Ishikawa (cell line): ENCODE measurements at regions not wholly inside any gene's neighbourhood (a gene's known extent, or its start where the extent isn't known, plus 50 kb on each side); places are given as distances from the start of the nearest gene placed in this dataset.

ENCODE experiments used
- CEBPB ChIP-seq: IDR thresholded peaks from 2 replicates; pipeline ENCODE4 v1.6.1; 2012
- CREB1 ChIP-seq: IDR thresholded peaks from 2 replicates; pipeline ENCODE4 v1.6.1; 2012; ENCODE audit warnings: low read depth
- EGR1 ChIP-seq: IDR thresholded peaks from 2 replicates; pipeline ENCODE4 v1.6.1; 2012
- EP300 ChIP-seq: IDR thresholded peaks from 2 replicates; pipeline ENCODE4 v1.6.1; 2012; ENCODE audit warnings: borderline replicate concordance
- FOXM1 ChIP-seq: IDR thresholded peaks from 2 replicates; pipeline ENCODE4 v1.6.1; 2012; ENCODE audit warnings: low read depth, borderline replicate concordance
- NFIC ChIP-seq: IDR thresholded peaks from 2 replicates; pipeline ENCODE4 v1.6.1; 2012
- RAD21 ChIP-seq: IDR thresholded peaks from 2 replicates; pipeline ENCODE4 v1.6.1; 2012; ENCODE audit warnings: low read depth
- TAF1 ChIP-seq: IDR thresholded peaks from 2 replicates; pipeline ENCODE4 v1.6.1; 2012; ENCODE audit warnings: low read depth, mild to moderate bottlenecking
- TCF12 ChIP-seq: IDR thresholded peaks from 2 replicates; pipeline ENCODE4 v1.6.1; 2012; ENCODE audit warnings: low read depth
- TEAD4 ChIP-seq: IDR thresholded peaks from 2 replicates; pipeline ENCODE4 v1.6.1; 2012
- YY1 ChIP-seq: IDR thresholded peaks from 2 replicates; pipeline ENCODE4 v1.6.1; 2012; ENCODE audit warnings: low read depth
- ZBTB7A ChIP-seq: IDR thresholded peaks from 2 replicates; pipeline ENCODE4 v1.6.1; 2012; ENCODE audit warnings: low read depth
- TF ChIP-seq, protein P1 (sequence below): IDR thresholded peaks from 2 replicates; pipeline ENCODE4 v1.6.1; 2012
- TF ChIP-seq, protein P2 (sequence below): IDR thresholded peaks from 2 replicates; pipeline ENCODE4 v1.6.1; 2012; ENCODE audit warnings: low read depth, mild to moderate bottlenecking
- TF ChIP-seq, protein P3 (sequence below): IDR thresholded peaks from 2 replicates; pipeline ENCODE4 v1.6.1; 2012

DNA sequence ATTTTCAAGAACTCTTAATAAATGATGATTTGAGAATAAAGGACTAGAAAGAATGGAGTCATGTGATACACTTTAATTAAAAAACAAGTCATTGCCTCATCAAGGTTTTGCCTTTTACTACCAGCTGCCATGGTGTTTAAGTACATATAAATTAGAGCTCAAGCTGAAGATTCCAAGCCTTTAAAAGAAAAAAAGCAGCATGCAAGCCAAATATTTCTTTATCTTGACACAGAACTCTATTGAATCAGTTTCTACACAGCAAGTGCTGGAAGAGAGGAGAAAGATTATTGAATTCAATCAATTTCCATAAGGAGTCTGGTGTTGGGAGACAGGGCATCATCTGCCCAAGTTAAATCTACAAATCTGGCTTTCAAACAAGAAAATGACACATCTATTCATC is 347.9 kb downstream of the WDR11 start:
- no peak for TF ChIP-seq ZBTB7A
- no peak for TF ChIP-seq TCF12
- no peak for TF ChIP-seq TEAD4
- TF ChIP-seq, protein P1, sequence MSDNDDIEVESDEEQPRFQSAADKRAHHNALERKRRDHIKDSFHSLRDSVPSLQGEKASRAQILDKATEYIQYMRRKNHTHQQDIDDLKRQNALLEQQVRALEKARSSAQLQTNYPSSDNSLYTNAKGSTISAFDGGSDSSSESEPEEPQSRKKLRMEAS, result no peak
- TF ChIP-seq, protein P2, sequence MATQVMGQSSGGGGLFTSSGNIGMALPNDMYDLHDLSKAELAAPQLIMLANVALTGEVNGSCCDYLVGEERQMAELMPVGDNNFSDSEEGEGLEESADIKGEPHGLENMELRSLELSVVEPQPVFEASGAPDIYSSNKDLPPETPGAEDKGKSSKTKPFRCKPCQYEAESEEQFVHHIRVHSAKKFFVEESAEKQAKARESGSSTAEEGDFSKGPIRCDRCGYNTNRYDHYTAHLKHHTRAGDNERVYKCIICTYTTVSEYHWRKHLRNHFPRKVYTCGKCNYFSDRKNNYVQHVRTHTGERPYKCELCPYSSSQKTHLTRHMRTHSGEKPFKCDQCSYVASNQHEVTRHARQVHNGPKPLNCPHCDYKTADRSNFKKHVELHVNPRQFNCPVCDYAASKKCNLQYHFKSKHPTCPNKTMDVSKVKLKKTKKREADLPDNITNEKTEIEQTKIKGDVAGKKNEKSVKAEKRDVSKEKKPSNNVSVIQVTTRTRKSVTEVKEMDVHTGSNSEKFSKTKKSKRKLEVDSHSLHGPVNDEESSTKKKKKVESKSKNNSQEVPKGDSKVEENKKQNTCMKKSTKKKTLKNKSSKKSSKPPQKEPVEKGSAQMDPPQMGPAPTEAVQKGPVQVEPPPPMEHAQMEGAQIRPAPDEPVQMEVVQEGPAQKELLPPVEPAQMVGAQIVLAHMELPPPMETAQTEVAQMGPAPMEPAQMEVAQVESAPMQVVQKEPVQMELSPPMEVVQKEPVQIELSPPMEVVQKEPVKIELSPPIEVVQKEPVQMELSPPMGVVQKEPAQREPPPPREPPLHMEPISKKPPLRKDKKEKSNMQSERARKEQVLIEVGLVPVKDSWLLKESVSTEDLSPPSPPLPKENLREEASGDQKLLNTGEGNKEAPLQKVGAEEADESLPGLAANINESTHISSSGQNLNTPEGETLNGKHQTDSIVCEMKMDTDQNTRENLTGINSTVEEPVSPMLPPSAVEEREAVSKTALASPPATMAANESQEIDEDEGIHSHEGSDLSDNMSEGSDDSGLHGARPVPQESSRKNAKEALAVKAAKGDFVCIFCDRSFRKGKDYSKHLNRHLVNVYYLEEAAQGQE, result no peak
- TF ChIP-seq EGR1, result no peak
- no peak for TF ChIP-seq TAF1
- TF ChIP-seq NFIC, result no peak
- TF ChIP-seq CREB1, result no peak
- TF ChIP-seq CEBPB, result no peak
- TF ChIP-seq EP300, result no peak

DNA sequence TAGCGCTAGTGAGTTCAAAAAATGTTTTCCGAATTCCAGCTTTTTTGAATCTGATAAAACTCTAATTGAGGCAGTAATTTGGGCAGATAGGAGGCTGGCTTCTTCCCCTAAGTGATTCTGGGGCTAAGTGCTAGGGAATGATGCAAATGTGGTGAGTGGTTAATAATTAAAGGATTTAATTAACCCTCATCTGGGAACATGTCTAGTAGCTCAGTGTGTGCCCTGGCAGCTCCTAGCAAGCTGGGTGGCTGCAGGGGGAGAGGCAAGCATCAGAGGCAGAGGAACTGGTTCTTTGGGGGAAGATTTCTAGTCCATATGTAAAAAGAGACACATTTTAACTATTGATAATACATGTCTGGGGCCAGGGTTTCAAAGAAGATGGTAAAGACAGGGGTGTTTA is 354.5 kb downstream of the WDR11 start:
- TF ChIP-seq CEBPB (no peak), CREB1 (no peak), EGR1 (no peak), NFIC (no peak), TAF1 (no peak), ZBTB7A (no peak), RAD21 (no peak), TEAD4 (no peak)
- TF ChIP-seq, protein P3, sequence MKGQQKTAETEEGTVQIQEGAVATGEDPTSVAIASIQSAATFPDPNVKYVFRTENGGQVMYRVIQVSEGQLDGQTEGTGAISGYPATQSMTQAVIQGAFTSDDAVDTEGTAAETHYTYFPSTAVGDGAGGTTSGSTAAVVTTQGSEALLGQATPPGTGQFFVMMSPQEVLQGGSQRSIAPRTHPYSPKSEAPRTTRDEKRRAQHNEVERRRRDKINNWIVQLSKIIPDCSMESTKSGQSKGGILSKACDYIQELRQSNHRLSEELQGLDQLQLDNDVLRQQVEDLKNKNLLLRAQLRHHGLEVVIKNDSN, result no peak
- TF ChIP-seq, protein P1, result no peak

DNA sequence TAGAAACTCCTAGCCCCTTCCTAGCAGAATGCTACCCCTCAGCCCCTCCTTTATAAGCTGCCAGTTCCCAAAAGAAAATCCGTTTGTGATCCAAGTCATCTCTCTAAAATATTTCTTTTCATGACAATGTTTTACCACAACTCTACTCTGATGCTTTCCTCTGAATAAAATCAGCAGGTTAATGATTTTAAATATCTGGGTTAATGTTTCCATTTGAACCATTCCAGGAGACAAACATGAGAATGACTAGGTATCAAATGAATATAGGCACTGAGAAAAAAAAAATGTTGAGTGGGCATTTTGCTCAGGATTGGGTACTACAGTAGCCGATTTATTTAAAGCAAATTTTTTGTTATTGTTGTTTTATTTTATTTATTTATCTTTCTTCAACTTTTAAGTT is 360.3 kb downstream of the WDR11 start:
- no peak for TF ChIP-seq RAD21
- no peak for TF ChIP-seq NFIC
- TF ChIP-seq, protein P2, result no peak
- no peak for TF ChIP-seq TAF1
- TF ChIP-seq YY1, result no peak
- no peak for TF ChIP-seq ZBTB7A
- TF ChIP-seq CEBPB, result no peak

DNA sequence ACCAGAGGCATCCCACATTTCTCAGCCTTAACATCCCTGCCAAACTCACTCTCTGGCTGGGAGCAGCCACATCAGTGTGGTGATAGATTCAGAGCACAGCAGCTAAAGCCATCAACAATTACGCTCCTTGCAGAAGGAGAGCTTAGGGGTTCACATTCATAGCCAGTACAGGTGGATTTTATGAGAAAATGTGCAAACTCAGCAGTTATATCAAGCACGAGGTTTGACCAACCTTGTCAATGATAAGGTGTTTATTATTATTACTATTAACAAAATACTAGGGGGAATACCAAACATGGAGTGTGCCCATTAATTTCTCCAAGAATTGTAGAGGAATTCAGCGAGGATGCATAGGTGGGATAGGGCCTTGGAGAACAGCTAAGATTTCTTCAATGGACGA is 362.3 kb downstream of the WDR11 start:
- TF ChIP-seq, protein P1, result no peak
- TF ChIP-seq, protein P3, result no peak
- TF ChIP-seq RAD21 (no peak), YY1 (no peak), ZBTB7A (no peak), EP300 (no peak), NFIC (no peak), CREB1 (no peak), TAF1 (no peak), CEBPB (no peak), EGR1 (no peak), TCF12 (no peak), TEAD4 (no peak), FOXM1 (no peak)
- TF ChIP-seq, protein P2, result no peak

DNA sequence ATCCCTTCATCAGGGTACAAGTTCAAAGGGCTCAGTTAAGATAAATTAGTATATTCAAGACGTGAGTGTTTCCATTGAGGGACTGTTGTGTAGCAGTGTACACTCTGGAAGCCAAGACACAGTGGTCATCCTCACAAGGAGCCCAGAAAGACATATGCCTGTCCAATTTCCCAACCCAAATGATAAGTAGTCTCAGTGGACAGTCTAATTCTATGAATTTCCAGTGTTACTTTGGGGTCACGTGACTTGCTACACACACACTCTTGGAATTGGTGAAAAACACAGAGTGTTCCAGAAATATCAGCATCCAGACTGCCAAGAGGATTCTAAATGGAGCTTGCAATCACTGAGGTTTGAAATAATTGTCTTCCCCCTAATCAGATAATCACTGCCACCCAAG is 365.1 kb downstream of the WDR11 start:
- no peak for TF ChIP-seq CEBPB
- no peak for TF ChIP-seq EGR1
- TF ChIP-seq YY1, result no peak
- TF ChIP-seq RAD21, result no peak
- TF ChIP-seq FOXM1, result no peak
